ENCODE measurements at regions not wholly inside any gene's neighbourhood (a gene's known extent, or its start where the extent isn't known, plus 50 kb on each side); places are given as distances from the start of the nearest gene placed in this dataset.

DNA sequence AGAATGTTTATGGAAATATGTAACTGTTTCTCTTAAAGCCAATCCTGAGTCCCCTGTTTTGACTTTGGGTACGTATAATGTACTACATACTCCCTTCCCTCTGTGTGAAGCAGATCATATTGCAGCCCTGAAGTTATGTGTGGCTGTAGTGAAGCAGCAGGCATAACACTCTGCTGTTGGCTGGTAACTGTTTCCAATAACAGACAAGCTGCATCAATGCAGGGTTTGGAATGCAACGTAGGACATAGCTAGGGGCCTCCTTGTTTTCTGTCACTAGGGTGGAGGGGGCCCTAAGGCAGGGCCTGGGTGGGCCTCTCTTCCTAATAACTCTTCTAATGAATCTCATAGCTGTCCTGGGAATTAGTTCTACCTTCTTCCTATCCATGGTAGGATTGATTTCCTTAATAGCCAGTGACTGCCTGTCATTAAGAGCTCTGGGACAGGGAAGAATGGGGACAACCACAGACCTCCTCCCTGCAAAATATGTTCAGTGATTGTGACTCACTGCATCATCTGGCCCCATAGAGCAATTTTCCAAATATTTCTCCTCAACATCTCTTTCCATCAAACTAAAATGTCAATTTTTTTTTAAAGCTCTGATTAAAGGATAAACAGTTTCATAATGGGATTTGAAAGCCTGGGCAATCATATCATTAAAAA, 129.6 kb upstream of the HMHB1 start:
- Histone ChIP-seq H3K79me2 (ENCODE audit: control insufficient read depth, insufficient read depth, low read length) (no peaks in the 10 kb centered on the region), H3K4me2 (ENCODE audit: extremely low read depth, insufficient read depth, low read length) (no peak overlapping the region), H4K20me1 (ENCODE audit: control insufficient read depth, extremely low read depth, insufficient read depth, low read length) (no peaks in the 10 kb centered on the region), H2AFZ (ENCODE audit: low read length) (no peak overlapping the region), H3K27me3 (ENCODE audit: control insufficient read depth, insufficient read depth, low read length) (no peaks in the 10 kb centered on the region), H3K36me3 (ENCODE audit: control insufficient read depth, insufficient read depth, low read length) (no peaks in the 10 kb centered on the region), H3K4me1 (ENCODE audit: control insufficient read depth, extremely low read depth, insufficient read depth, low read length) (peaks cover 3% of the 10 kb centered on the region), H3K9me3 (ENCODE audit: control insufficient read depth, insufficient read depth, low read depth, low read length) (no peaks in the 10 kb centered on the region), H3K4me3 (replicated peaks in 1 of 4; ENCODE audit: control extremely low read depth in 1 of 4, insufficient read depth in 1 of 4, low read depth in 3 of 4, low read length in 4 of 4) (no peak overlapping the region), H3K9ac (ENCODE audit: insufficient read depth, low read length) (no peak overlapping the region), H3K27ac (ENCODE audit: insufficient read depth, low read length) (no peak overlapping the region)
- DNase-seq (ENCODE audit: low read depth in 2 of 2), result peak in 1 of 2 donors; percentile 54
- no peak for TF ChIP-seq EZH2 (IDR thresholded peaks at IDR 0.05; ENCODE audit: low read length, missing control alignments)
- TF ChIP-seq, protein P1, sequence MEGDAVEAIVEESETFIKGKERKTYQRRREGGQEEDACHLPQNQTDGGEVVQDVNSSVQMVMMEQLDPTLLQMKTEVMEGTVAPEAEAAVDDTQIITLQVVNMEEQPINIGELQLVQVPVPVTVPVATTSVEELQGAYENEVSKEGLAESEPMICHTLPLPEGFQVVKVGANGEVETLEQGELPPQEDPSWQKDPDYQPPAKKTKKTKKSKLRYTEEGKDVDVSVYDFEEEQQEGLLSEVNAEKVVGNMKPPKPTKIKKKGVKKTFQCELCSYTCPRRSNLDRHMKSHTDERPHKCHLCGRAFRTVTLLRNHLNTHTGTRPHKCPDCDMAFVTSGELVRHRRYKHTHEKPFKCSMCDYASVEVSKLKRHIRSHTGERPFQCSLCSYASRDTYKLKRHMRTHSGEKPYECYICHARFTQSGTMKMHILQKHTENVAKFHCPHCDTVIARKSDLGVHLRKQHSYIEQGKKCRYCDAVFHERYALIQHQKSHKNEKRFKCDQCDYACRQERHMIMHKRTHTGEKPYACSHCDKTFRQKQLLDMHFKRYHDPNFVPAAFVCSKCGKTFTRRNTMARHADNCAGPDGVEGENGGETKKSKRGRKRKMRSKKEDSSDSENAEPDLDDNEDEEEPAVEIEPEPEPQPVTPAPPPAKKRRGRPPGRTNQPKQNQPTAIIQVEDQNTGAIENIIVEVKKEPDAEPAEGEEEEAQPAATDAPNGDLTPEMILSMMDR (conservative IDR thresholded peaks at IDR 0.05 in 1 of 2, IDR thresholded peaks at IDR 0.05 in 1 of 2; ENCODE audit: low read depth in 1 of 2, low read length in 2 of 2), result no peak

DNA sequence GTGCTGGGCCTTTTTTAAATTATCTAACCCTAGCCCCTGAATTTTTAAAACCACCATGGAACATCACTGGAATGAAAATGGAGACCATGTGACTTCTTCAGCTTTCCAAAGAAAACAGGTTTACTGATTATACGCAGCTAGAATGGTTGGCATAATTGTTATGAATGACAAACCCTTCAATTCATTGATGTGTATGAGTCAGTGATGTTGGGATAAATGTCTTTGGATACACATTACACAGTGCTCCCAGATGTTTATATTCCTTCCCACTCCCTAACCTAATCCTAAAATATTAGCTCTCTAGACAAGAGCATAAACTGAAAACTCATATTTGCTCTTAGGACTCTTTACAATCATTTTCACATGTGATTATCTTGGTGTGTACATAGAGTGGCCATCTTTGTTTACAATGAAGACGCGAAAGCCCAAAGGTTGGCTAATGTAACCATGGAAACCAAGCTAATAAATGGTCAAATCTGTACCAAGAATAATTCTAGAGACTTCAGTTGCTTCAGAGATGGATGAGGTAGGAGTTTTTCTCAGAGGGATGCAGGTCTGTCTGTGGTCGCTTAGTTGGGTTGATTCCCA, 131.2 kb upstream of the HMHB1 start:
- Histone ChIP-seq H3K4me3 (replicated peaks in 1 of 4; ENCODE audit: control extremely low read depth in 1 of 4, insufficient read depth in 1 of 4, low read depth in 3 of 4, low read length in 4 of 4) (no peak overlapping the region), H3K4me2 (ENCODE audit: extremely low read depth, insufficient read depth, low read length) (no peak overlapping the region), H3K27ac (ENCODE audit: insufficient read depth, low read length) (no peak overlapping the region), H3K9me3 (ENCODE audit: control insufficient read depth, insufficient read depth, low read depth, low read length) (no peaks in the 10 kb centered on the region), H3K9ac (ENCODE audit: insufficient read depth, low read length) (no peak overlapping the region), H3K79me2 (ENCODE audit: control insufficient read depth, insufficient read depth, low read length) (no peaks in the 10 kb centered on the region), H3K27me3 (ENCODE audit: control insufficient read depth, insufficient read depth, low read length) (no peaks in the 10 kb centered on the region), H2AFZ (ENCODE audit: low read length) (no peak overlapping the region), H3K36me3 (ENCODE audit: control insufficient read depth, insufficient read depth, low read length) (no peaks in the 10 kb centered on the region), H3K4me1 (ENCODE audit: control insufficient read depth, extremely low read depth, insufficient read depth, low read length) (peaks cover 3% of the 10 kb centered on the region), H4K20me1 (ENCODE audit: control insufficient read depth, extremely low read depth, insufficient read depth, low read length) (no peaks in the 10 kb centered on the region)
- TF ChIP-seq, protein P1 (conservative IDR thresholded peaks at IDR 0.05 in 1 of 2, IDR thresholded peaks at IDR 0.05 in 1 of 2; ENCODE audit: low read depth in 1 of 2, low read length in 2 of 2), result no peak
- no peak for TF ChIP-seq EZH2 (IDR thresholded peaks at IDR 0.05; ENCODE audit: low read length, missing control alignments)
- DNase-seq (ENCODE audit: low read depth in 2 of 2), result no peak

DNA sequence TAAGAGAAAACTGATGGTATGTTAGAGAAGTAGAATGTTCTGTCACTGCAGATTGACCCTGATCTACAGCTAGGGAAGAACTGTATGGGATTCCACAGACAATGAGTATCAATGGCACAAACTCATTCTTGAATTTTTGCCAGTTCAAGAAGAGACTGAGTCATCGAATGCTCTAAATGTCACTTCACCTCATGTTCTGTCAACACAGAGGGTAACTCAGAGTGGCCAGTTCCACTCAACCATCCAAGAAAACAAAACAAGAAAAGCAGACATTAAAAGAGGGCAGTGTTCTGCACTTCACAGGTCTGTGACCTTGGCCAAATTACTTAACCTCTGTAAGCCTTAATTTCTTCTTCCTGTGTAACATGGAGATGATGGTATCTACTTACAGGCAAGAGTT, 132.2 kb upstream of the HMHB1 start:
- Histone ChIP-seq H3K9ac (ENCODE audit: insufficient read depth, low read length) (no peak overlapping the region), H3K4me2 (ENCODE audit: extremely low read depth, insufficient read depth, low read length) (no peak overlapping the region), H2AFZ (ENCODE audit: low read length) (no peak overlapping the region), H4K20me1 (ENCODE audit: control insufficient read depth, extremely low read depth, insufficient read depth, low read length) (no peaks in the 10 kb centered on the region), H3K27me3 (ENCODE audit: control insufficient read depth, insufficient read depth, low read length) (no peaks in the 10 kb centered on the region), H3K27ac (ENCODE audit: insufficient read depth, low read length) (no peak overlapping the region), H3K4me1 (ENCODE audit: control insufficient read depth, extremely low read depth, insufficient read depth, low read length) (peaks cover 3% of the 10 kb centered on the region), H3K79me2 (ENCODE audit: control insufficient read depth, insufficient read depth, low read length) (no peaks in the 10 kb centered on the region), H3K4me3 (replicated peaks in 1 of 4; ENCODE audit: control extremely low read depth in 1 of 4, insufficient read depth in 1 of 4, low read depth in 3 of 4, low read length in 4 of 4) (no peak overlapping the region), H3K9me3 (ENCODE audit: control insufficient read depth, insufficient read depth, low read depth, low read length) (no peaks in the 10 kb centered on the region), H3K36me3 (ENCODE audit: control insufficient read depth, insufficient read depth, low read length) (no peaks in the 10 kb centered on the region)
- TF ChIP-seq EZH2 (IDR thresholded peaks at IDR 0.05; ENCODE audit: low read length, missing control alignments), result no peak
- TF ChIP-seq, protein P1 (conservative IDR thresholded peaks at IDR 0.05 in 1 of 2, IDR thresholded peaks at IDR 0.05 in 1 of 2; ENCODE audit: low read depth in 1 of 2, low read length in 2 of 2), result no peak
- DNase-seq (ENCODE audit: low read depth in 2 of 2), result peak in 1 of 2 donors; percentile 43

All from fibroblast of lung (primary cell).